Smooth muscle cell (in vitro differentiated cells): ENCODE measurements at regions not wholly inside any gene's neighbourhood (a gene's known extent, or its start where the extent isn't known, plus 50 kb on each side); places are given as distances from the start of the nearest gene placed in this dataset.

Experiments
- DNase-seq: peaks from one replicate; lab custom pipeline; 2025; ENCODE audit not compliant: unreplicated experiment; lab: John Stamatoyannopoulos, UW
- H2AFZ ChIP-seq: fragments of 200-600 bp; sonication (generic); 2 replicates; pipeline ENCODE4 v1.6.0; 2016; ENCODE audit warnings: antibody characterized with exemption, low read depth, mild to moderate bottlenecking
- H3F3A ChIP-seq: fragments of 200-600 bp; sonication (generic); 2 replicates; pipeline ENCODE4 v1.6.0; 2017; ENCODE audit warnings: antibody characterized with exemption, low read depth
- H3K27ac ChIP-seq: fragments of 200-600 bp; sonication (generic); 2 replicates; pipeline ENCODE4 v1.5.1; 2016; ENCODE audit warnings: low read depth, mild to moderate bottlenecking
- H3K27me3 ChIP-seq: fragments of 200-600 bp; sonication (generic); 2 replicates; pipeline ENCODE4 v1.6.1; 2016; ENCODE audit warnings: low read depth, mild to moderate bottlenecking
- H3K36me3 ChIP-seq: fragments of 200-600 bp; sonication (generic); 2 replicates; pipeline ENCODE4 v1.5.1; 2016; ENCODE audit warnings: low read depth
- H3K4me1 ChIP-seq: fragments of 200-600 bp; sonication (generic); 2 replicates; pipeline ENCODE4 v1.5.1; 2016; ENCODE audit warnings: low read depth
- H3K4me2 ChIP-seq: fragments of 200-600 bp; sonication (generic); 2 replicates; pipeline ENCODE4 v1.6.0; 2016; ENCODE audit warnings: mild to moderate bottlenecking
- H3K4me3 ChIP-seq: fragments of 200-600 bp; sonication (generic); 2 replicates; pipeline ENCODE4 v1.5.1; 2016; ENCODE audit warnings: mild to moderate bottlenecking
- H3K79me2 ChIP-seq: fragments of 200-600 bp; sonication (generic); 2 replicates; pipeline ENCODE4 v1.6.0; 2016; ENCODE audit warnings: low read depth, mild to moderate bottlenecking
- H3K9ac ChIP-seq: fragments of 200-600 bp; sonication (generic); 2 replicates; pipeline ENCODE4 v1.6.0; 2016; ENCODE audit warnings: low read depth
- H3K9me3 ChIP-seq: fragments of 200-600 bp; sonication (generic); replicated peaks from 2 replicates; pipeline ENCODE4 v1.5.1; 2016; ENCODE audit warnings: low read depth
- H4K20me1 ChIP-seq: fragments of 200-600 bp; sonication (generic); 2 replicates; pipeline ENCODE4 v1.6.0; 2016; ENCODE audit warnings: low read depth
- WGBS: methylation state at CpG from one replicate; pipeline ENCODE4 v1.1.7; 2016; ENCODE audit warnings: low lambda C conversion rate; 5-methylcytosine and 5-hydroxymethylcytosine counted together
- TF ChIP-seq, protein P1 (sequence below): fragments of 200-600 bp; sonication (generic); IDR thresholded peaks from 2 replicates; pipeline ENCODE4 v1.5.1; 2017; ENCODE audit warnings: borderline replicate concordance, mild to moderate bottlenecking, antibody characterized with exemption; ENCODE audit not compliant: insufficient read depth, poor library complexity, severe bottlenecking

DNA sequence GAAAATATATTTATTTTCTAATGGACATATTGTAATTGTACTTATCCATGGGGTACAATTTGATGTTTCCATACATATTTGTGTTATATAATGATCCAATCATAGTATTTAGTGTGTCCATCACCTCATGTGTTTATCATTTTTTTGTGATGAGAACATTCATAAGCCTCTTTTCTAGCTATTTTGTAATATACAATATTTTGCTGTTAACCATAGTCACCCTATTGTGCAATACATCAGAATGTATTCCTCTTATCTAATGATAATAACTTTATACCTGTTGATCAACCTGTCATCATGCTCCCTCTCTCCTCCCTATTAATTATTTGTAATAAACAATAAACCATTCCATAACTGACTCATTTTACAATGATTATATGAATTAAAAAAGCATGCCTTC, 93.2 kb downstream of the ISL1 start:
- H3K9ac ChIP-seq = no peak overlapping the region
- no peaks in the 10 kb centered on the region for H3K4me1 ChIP-seq
- H3K27ac ChIP-seq = no peak overlapping the region
- no peak overlapping the region for H3K4me2 ChIP-seq
- no peaks in the 10 kb centered on the region for H3K79me2 ChIP-seq
- H3K9me3 ChIP-seq = no peaks in the 10 kb centered on the region
- H2AFZ ChIP-seq = no peak overlapping the region
- TF ChIP-seq, protein P1, sequence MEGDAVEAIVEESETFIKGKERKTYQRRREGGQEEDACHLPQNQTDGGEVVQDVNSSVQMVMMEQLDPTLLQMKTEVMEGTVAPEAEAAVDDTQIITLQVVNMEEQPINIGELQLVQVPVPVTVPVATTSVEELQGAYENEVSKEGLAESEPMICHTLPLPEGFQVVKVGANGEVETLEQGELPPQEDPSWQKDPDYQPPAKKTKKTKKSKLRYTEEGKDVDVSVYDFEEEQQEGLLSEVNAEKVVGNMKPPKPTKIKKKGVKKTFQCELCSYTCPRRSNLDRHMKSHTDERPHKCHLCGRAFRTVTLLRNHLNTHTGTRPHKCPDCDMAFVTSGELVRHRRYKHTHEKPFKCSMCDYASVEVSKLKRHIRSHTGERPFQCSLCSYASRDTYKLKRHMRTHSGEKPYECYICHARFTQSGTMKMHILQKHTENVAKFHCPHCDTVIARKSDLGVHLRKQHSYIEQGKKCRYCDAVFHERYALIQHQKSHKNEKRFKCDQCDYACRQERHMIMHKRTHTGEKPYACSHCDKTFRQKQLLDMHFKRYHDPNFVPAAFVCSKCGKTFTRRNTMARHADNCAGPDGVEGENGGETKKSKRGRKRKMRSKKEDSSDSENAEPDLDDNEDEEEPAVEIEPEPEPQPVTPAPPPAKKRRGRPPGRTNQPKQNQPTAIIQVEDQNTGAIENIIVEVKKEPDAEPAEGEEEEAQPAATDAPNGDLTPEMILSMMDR = no peak
- H3F3A ChIP-seq = no peaks in the 10 kb centered on the region
- no peak overlapping the region for H3K4me3 ChIP-seq
- no peaks in the 10 kb centered on the region for H4K20me1 ChIP-seq
- DNase-seq = no peak
- H3K27me3 ChIP-seq = no peaks in the 10 kb centered on the region
- no peaks in the 10 kb centered on the region for H3K36me3 ChIP-seq

DNA sequence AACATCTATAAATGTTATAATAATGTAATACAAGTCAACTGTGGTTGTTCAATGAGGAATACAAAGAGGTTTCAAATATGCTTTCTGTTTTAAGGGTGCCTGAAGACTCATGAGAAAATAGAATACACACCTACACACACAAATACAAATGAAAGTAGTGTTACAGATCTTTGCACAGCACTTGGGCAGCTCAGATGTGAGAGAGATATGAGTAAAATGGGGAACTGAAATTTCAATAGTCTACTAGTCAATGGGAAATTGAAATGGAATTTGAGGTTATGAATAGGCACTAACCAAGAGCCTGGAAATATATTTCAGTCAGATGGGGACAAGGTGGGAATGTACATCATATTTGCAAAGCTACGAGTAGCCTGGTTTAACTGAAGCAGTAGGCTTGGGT, 96.6 kb downstream of the ISL1 start:
- TF ChIP-seq, protein P1 = no peak
- H3K36me3 ChIP-seq = no peaks in the 10 kb centered on the region
- DNase-seq = no peak
- no peaks in the 10 kb centered on the region for H3K4me1 ChIP-seq
- no peak overlapping the region for H3K4me3 ChIP-seq
- H2AFZ ChIP-seq = no peak overlapping the region
- H3K27ac ChIP-seq = no peak overlapping the region
- H3F3A ChIP-seq = no peaks in the 10 kb centered on the region
- no peaks in the 10 kb centered on the region for H4K20me1 ChIP-seq
- no peak overlapping the region for H3K4me2 ChIP-seq
- H3K9me3 ChIP-seq = no peaks in the 10 kb centered on the region
- WGBS = 93% methylated on average over 1 of the region's 1 CpG
- H3K79me2 ChIP-seq = no peaks in the 10 kb centered on the region
- H3K27me3 ChIP-seq = no peaks in the 10 kb centered on the region
- no peak overlapping the region for H3K9ac ChIP-seq

DNA sequence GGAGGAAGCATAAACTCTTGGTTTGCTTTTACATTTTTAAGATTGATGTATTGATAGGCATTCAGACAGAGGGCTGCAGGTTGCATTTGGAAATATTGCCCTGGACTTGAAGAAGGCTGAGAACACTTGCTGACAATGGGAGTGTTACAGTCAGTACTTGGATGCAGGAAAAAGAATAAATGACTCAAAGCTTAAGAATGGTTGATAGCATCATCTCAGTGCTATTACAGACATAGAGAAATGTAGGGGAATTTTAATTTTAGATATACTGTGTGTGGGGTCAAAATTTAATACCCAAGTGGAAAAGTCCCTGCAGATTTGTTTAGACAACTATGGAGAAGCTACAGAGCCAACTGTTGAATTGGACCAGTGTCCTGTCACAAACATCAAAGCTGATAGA, 101.1 kb downstream of the ISL1 start:
- H3K4me3 ChIP-seq = no peak overlapping the region
- H4K20me1 ChIP-seq = no peaks in the 10 kb centered on the region
- no peak overlapping the region for H3K9ac ChIP-seq
- no peaks in the 10 kb centered on the region for H3K9me3 ChIP-seq
- H2AFZ ChIP-seq = no peak overlapping the region
- TF ChIP-seq, protein P1 = no peak
- H3K79me2 ChIP-seq = no peaks in the 10 kb centered on the region
- H3K27ac ChIP-seq = no peak overlapping the region
- H3K36me3 ChIP-seq = no peaks in the 10 kb centered on the region
- no peaks in the 10 kb centered on the region for H3K27me3 ChIP-seq
- no peaks in the 10 kb centered on the region for H3K4me1 ChIP-seq
- DNase-seq = no peak
- no peak overlapping the region for H3K4me2 ChIP-seq
- no peaks in the 10 kb centered on the region for H3F3A ChIP-seq

DNA sequence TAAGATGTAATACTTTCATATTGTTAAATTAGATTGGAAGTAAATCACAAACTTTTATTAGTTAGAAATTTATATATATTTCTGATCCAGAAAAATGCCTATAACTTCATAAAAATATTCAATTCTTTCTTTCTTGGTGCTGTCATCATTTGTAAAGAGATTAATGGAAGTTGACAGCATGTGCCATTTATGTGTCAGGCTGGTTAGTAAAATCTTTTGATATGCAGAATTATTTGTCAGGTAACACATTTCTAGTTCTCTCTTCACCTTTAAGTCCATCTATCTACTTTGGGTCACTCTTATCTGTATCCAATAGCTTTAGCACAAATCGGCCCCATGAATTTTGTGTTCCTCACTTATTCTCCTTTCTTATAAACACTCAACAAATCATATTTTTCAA, 102.9 kb downstream of the ISL1 start:
- Histone ChIP-seq H3K27me3 (peaks cover 3% of the 10 kb centered on the region), H3K79me2 (no peaks in the 10 kb centered on the region), H3K27ac (no peak overlapping the region), H3F3A (no peaks in the 10 kb centered on the region), H3K4me1 (no peaks in the 10 kb centered on the region), H4K20me1 (no peaks in the 10 kb centered on the region), H2AFZ (no peak overlapping the region), H3K9me3 (no peaks in the 10 kb centered on the region), H3K4me2 (no peak overlapping the region), H3K36me3 (no peaks in the 10 kb centered on the region), H3K4me3 (no peak overlapping the region), H3K9ac (no peak overlapping the region)
- 97% methylated on average over 1 of the region's 1 CpG for WGBS
- TF ChIP-seq, protein P1 = no peak
- DNase-seq = no peak
